SK-N-SH (cell line): ENCODE measurements at regions not wholly inside any gene's neighbourhood (a gene's known extent, or its start where the extent isn't known, plus 50 kb on each side); places are given as distances from the start of the nearest gene placed in this dataset.

Experiments
- CTCF ChIA-PET: fragments of 300-600, 350-600 bp; formaldehyde crosslinking; extraction: SDS; loops from one replicate; lab custom pipeline; 2021; lab: Yijun Ruan, JAX
- POLR2A ChIA-PET: fragments of 350-600 bp; sonication (Branson Sonifier 250); formaldehyde crosslinking; extraction: SDS; loops from one replicate; lab custom pipeline; 2020; ENCODE audit warnings: antibody characterized with exemption, inconsistent platforms; lab: Yijun Ruan, JAX
- DNase-seq: peaks from one replicate; pipeline ENCODE4 v3.0.0; 2012
- H2AFZ ChIP-seq: fragments of 200-600 bp; sonication (generic); 2 replicates; pipeline ENCODE4 v1.8.1; 2016; ENCODE audit warnings: antibody characterized with exemption, mild to moderate bottlenecking, low read depth
- H3F3A ChIP-seq: fragments of 200-600 bp; sonication (generic); replicated peaks from 2 replicates; pipeline ENCODE3; 2016; ENCODE audit warnings: antibody characterized with exemption, mild to moderate bottlenecking; ENCODE audit not compliant: insufficient read depth
- H3K27ac ChIP-seq, 2 experiments: fragments of 200-500 bp in 1 of 2; fragments of 200-600 bp in 1 of 2; sonication (Bioruptor generic) in 1 of 2; sonication (generic), shearing (Covaris generic) in 1 of 2; 2 replicates each; pipeline versions ENCODE4 v1.5.1 to v1.6.1; 2014 to 2016; ENCODE audit warnings: low read depth in 2 of 2, inconsistent platforms in 1 of 2, low read length in 1 of 2, mild to moderate bottlenecking in 1 of 2, mixed read lengths in 1 of 2
- H3K27me3 ChIP-seq: fragments of 200-600 bp; sonication (generic), shearing (Covaris generic); 2 replicates; pipeline ENCODE4 v1.6.1; 2016; ENCODE audit warnings: mixed run types; ENCODE audit not compliant: insufficient read depth
- H3K36me3 ChIP-seq, 2 experiments: fragments of 200-500 bp in 1 of 2; fragments of 200-600 bp in 1 of 2; sonication (Bioruptor generic) in 1 of 2; sonication (generic) in 1 of 2; replicated peaks in 1 of 2; 2 replicates each; pipeline versions ENCODE3 to v1.5.1; 2014 to 2016; ENCODE audit warnings: low read length in 1 of 2, mild to moderate bottlenecking in 1 of 2; ENCODE audit not compliant: insufficient read depth in 2 of 2, control insufficient read depth in 1 of 2
- H3K4me1 ChIP-seq, 2 experiments: fragments of 200-500 bp in 1 of 2; fragments of 200-600 bp in 1 of 2; sonication (Bioruptor generic) in 1 of 2; sonication (generic), shearing (Covaris generic) in 1 of 2; 2 replicates each; pipeline versions ENCODE4 v1.5.1 to v1.6.1; 2014 to 2016; ENCODE audit warnings: low read depth in 1 of 2, low read length in 1 of 2, mixed run types in 1 of 2; ENCODE audit not compliant: insufficient read depth in 2 of 2, control insufficient read depth in 1 of 2
- H3K4me2 ChIP-seq: fragments of 200-600 bp; sonication (generic), shearing (Covaris generic); 2 replicates; pipeline ENCODE4 v1.6.1; 2017; ENCODE audit warnings: mixed run types
- H3K4me3 ChIP-seq, 2 experiments: fragments of 200-500 bp in 1 of 2; fragments of 200-600 bp in 1 of 2; sonication (Bioruptor generic) in 1 of 2; sonication (generic), shearing (Covaris generic) in 1 of 2; 2 replicates each; pipeline versions ENCODE4 v1.5.1 to v1.8.1; 2014 to 2016; ENCODE audit warnings: low read depth in 2 of 2, inconsistent platforms in 1 of 2, low read length in 1 of 2, mild to moderate bottlenecking in 1 of 2, mixed read lengths in 1 of 2, moderate library complexity in 1 of 2
- H3K79me2 ChIP-seq: fragments of 200-600 bp; sonication (generic); 2 replicates; pipeline ENCODE4 v1.8.1; 2017; ENCODE audit warnings: mild to moderate bottlenecking; ENCODE audit not compliant: insufficient read depth
- H3K9ac ChIP-seq: fragments of 200-600 bp; sonication (generic); 2 replicates; pipeline ENCODE4 v1.6.1; 2017; ENCODE audit warnings: mixed run types
- H3K9me2 ChIP-seq: fragments of 200-600 bp; sonication (generic); 2 replicates; pipeline ENCODE4 v1.6.1; 2017; ENCODE audit warnings: mixed run types
- H3K9me3 ChIP-seq: fragments of 200-600 bp; sonication (generic); 2 replicates; pipeline ENCODE4 v1.6.1; 2017; ENCODE audit warnings: mixed run types, mild to moderate bottlenecking, moderate library complexity
- H4K20me1 ChIP-seq: fragments of 200-600 bp; sonication (generic); 2 replicates; pipeline ENCODE4 v1.6.1; 2017; ENCODE audit warnings: mild to moderate bottlenecking, mixed run types; ENCODE audit not compliant: insufficient read depth
- CHD2 ChIP-seq: fragments of 150-350 bp; IDR thresholded peaks from 2 replicates; pipeline ENCODE4 v1.6.1; 2018; ENCODE audit warnings: low read length; ENCODE audit not compliant: partially characterized antibody
- ELF1 ChIP-seq: IDR thresholded peaks from 2 replicates; pipeline ENCODE4 v1.4.0; 2012
- EP300 ChIP-seq, 2 experiments: IDR thresholded peaks; 2 replicates each; pipeline versions ENCODE4 v1.4.0 to v1.6.1; 2012; ENCODE audit warnings: borderline replicate concordance in 1 of 2, low read depth in 1 of 2, low read length in 1 of 2
- FOXM1 ChIP-seq: IDR thresholded peaks from 2 replicates; pipeline ENCODE4 v1.4.0; 2012; ENCODE audit warnings: low read depth, mild to moderate bottlenecking
- GABPA ChIP-seq: IDR thresholded peaks from 2 replicates; pipeline ENCODE4 v1.4.0; 2012; ENCODE audit warnings: low read depth, mild to moderate bottlenecking
- GATA2 ChIP-seq: sonication (generic); formaldehyde crosslinking; IDR thresholded peaks from 2 replicates; pipeline ENCODE4 v1.5.0; 2020; ENCODE audit warnings: mild to moderate bottlenecking, missing genetic modification reagents
- IRF3 ChIP-seq: fragments of 150-350 bp; IDR thresholded peaks from 2 replicates; pipeline ENCODE4 v1.6.1; 2016; ENCODE audit warnings: mild to moderate bottlenecking, low read depth, low read length
- JUND ChIP-seq: IDR thresholded peaks from 2 replicates; pipeline ENCODE4 v1.4.0; 2012
- MXI1 ChIP-seq: IDR thresholded peaks from 2 replicates; pipeline ENCODE4 v1.6.1; 2012; ENCODE audit warnings: mild to moderate bottlenecking, low read depth, low read length, improper control_type of control experiment
- NFIC ChIP-seq: IDR thresholded peaks from 2 replicates; pipeline ENCODE4 v1.4.0; 2012; ENCODE audit warnings: borderline replicate concordance
- NRF1 ChIP-seq: IDR thresholded peaks from 2 replicates; pipeline ENCODE4 v1.6.1; 2012; ENCODE audit warnings: low read depth, mild to moderate bottlenecking, low read length
- PBX3 ChIP-seq: IDR thresholded peaks from 2 replicates; pipeline ENCODE4; 2012
- RCOR1 ChIP-seq: fragments of 150-350 bp; IDR thresholded peaks from 2 replicates; pipeline ENCODE4 v1.6.1; 2017; ENCODE audit warnings: antibody characterized with exemption, low read length
- RXRA ChIP-seq: IDR thresholded peaks from 2 replicates; pipeline ENCODE4 v1.4.0; 2012; ENCODE audit warnings: low read depth, mild to moderate bottlenecking, borderline replicate concordance
- SIN3A ChIP-seq: IDR thresholded peaks from 2 replicates; pipeline ENCODE4 v1.6.1; 2012; ENCODE audit warnings: low read depth, mild to moderate bottlenecking, low read length, moderate library complexity, borderline replicate concordance
- SMC3 ChIP-seq: IDR thresholded peaks from 2 replicates; pipeline ENCODE4 v1.6.1; 2012; ENCODE audit warnings: low read depth, low read length, improper control_type of control experiment
- TCF12 ChIP-seq: IDR thresholded peaks from 2 replicates; pipeline ENCODE4 v1.4.0; 2012
- TEAD4 ChIP-seq: IDR thresholded peaks from 2 replicates; pipeline ENCODE4 v1.4.0; 2012; ENCODE audit warnings: mild to moderate bottlenecking, borderline replicate concordance; ENCODE audit not compliant: insufficient read depth
- USF1 ChIP-seq: IDR thresholded peaks from 2 replicates; pipeline ENCODE4 v1.4.0; 2012; ENCODE audit warnings: low read depth, borderline replicate concordance
- USF2 ChIP-seq: fragments of 150-350 bp; IDR thresholded peaks from 2 replicates; pipeline ENCODE4 v1.6.1; 2017; ENCODE audit warnings: antibody characterized with exemption, low read length, low read depth, borderline replicate concordance
- YY1 ChIP-seq: IDR thresholded peaks from 2 replicates; pipeline ENCODE4 v1.4.0; 2012; ENCODE audit warnings: low read depth, mild to moderate bottlenecking
- ZBTB33 ChIP-seq: IDR thresholded peaks from 2 replicates; pipeline ENCODE4 v1.4.0; 2012; ENCODE audit warnings: low read depth, borderline replicate concordance
- WGBS: methylation state at CpG from one replicate; pipeline ENCODE4 v1.1.6; 2017; ENCODE audit warnings: low lambda C conversion rate; 5-methylcytosine and 5-hydroxymethylcytosine counted together

- no peak overlapping the region for H3K27ac ChIP-seq
- H4K20me1 ChIP-seq: no peaks in the 10 kb centered on the region
- no peak overlapping the region for H3K9ac ChIP-seq
- no peak overlapping the region for H3K4me3 ChIP-seq
- no peaks in the 10 kb centered on the region for H3K4me1 ChIP-seq
- CTCF ChIA-PET: no interaction called here
- H3K79me2 ChIP-seq: no peaks in the 10 kb centered on the region
- no peaks in the 10 kb centered on the region for H3K36me3 ChIP-seq
- no peak for DNase-seq
- H3F3A ChIP-seq: no peaks in the 10 kb centered on the region
- no peak overlapping the region for H2AFZ ChIP-seq
- no peak for TF ChIP-seq ELF1
- no peak for TF ChIP-seq MXI1
- no peak for TF ChIP-seq NFIC
- no peak for TF ChIP-seq ZBTB33
- TF ChIP-seq IRF3: no peak
- TF ChIP-seq TEAD4: no peak
- no peak for TF ChIP-seq JUND
- no peak for TF ChIP-seq USF1
- TF ChIP-seq RXRA: no peak
- no peak for TF ChIP-seq TCF12
- no peak for TF ChIP-seq PBX3
- no peak for TF ChIP-seq CHD2
- TF ChIP-seq EP300 (IDR thresholded peaks at IDR 0.05; ENCODE audit: borderline replicate concordance in 1 of 2, low read depth in 1 of 2, low read length in 1 of 2): no peak
- no peak for TF ChIP-seq FOXM1
- TF ChIP-seq GATA2 (CRISPR knock-in tag): no peak
- no peak for TF ChIP-seq SIN3A
- POLR2A ChIA-PET: no interaction called here
- no peaks in the 10 kb centered on the region for H3K27me3 ChIP-seq
- no peaks in the 10 kb centered on the region for H3K9me2 ChIP-seq
- no peaks in the 10 kb centered on the region for H3K9me3 ChIP-seq
- H3K4me2 ChIP-seq: no peak overlapping the region
Observed at GRCh38 chrX:43141885-43142284, 363.9 kb upstream of the PPP1R2C start.

GRCh38 chrX:43148305-43148704, 370.3 kb upstream of the PPP1R2C start:
- Histone ChIP-seq H3K4me3 (no peak overlapping the region), H3K9ac (no peak overlapping the region), H2AFZ (no peak overlapping the region), H3F3A (no peaks in the 10 kb centered on the region), H4K20me1 (no peaks in the 10 kb centered on the region), H3K79me2 (no peaks in the 10 kb centered on the region), H3K9me2 (no peaks in the 10 kb centered on the region), H3K27ac (no peak overlapping the region), H3K4me1 (no peaks in the 10 kb centered on the region; a peak in 1 of 4 replicates), H3K9me3 (no peaks in the 10 kb centered on the region), H3K36me3 (no peaks in the 10 kb centered on the region), H3K4me2 (no peak overlapping the region), H3K27me3 (no peaks in the 10 kb centered on the region)
- ChIA-PET CTCF (no interaction called here), POLR2A (no interaction called here)
- no peak for DNase-seq
- WGBS: 2% methylated on average over 3 of the region's 3 CpGs
- TF ChIP-seq USF2 (no peak), FOXM1 (no peak), YY1 (no peak), TEAD4 (no peak), NFIC (no peak), USF1 (no peak), SMC3 (no peak), RCOR1 (no peak), GABPA (no peak), PBX3 (no peak), NRF1 (no peak)
